Activated CD8-positive, alpha-beta T cell treated with anti-CD3 and anti-CD28 coated beads for 36 hours (primary cell): ENCODE measurements at regions not wholly inside any gene's neighbourhood (a gene's known extent, or its start where the extent isn't known, plus 50 kb on each side); places are given as distances from the start of the nearest gene placed in this dataset.

Source experiments
- ATAC-seq: fragments of 200-7000 bp; cut with Tn5 transposase; one replicate; pipeline ENCODE4 v1.10.0; 2021; ENCODE audit warnings: mild to moderate bottlenecking, moderate library complexity
- CTCF ChIA-PET: fragments of 350-600 bp; sonication (Branson Sonifier 250); formaldehyde crosslinking; loops from one replicate; lab custom pipeline; 2021; ENCODE audit warnings: antibody characterized with exemption; lab: Charles Lee
- POLR2A ChIA-PET: fragments of 350-600 bp; sonication (Branson Sonifier 250); formaldehyde crosslinking; loops from one replicate; lab custom pipeline; 2021; ENCODE audit warnings: antibody characterized with exemption; lab: Charles Lee
- DNase-seq: peaks from one replicate; pipeline ENCODE4 v3.0.0-alpha.2; 2020
- H3K27ac Mint-ChIP-seq: one replicate; pipeline ENCODE4 v1.8.0; 2021; ENCODE audit warnings: mild to moderate bottlenecking, mixed read lengths
- H3K27me3 Mint-ChIP-seq: one replicate; pipeline ENCODE4 v1.8.0; 2021; ENCODE audit warnings: mixed read lengths
- H3K36me3 Mint-ChIP-seq: one replicate; pipeline ENCODE4 v1.8.0; 2021; ENCODE audit warnings: low read depth, mixed read lengths
- H3K4me1 Mint-ChIP-seq: one replicate; pipeline ENCODE4 v1.8.0; 2021; ENCODE audit warnings: low read depth, mixed read lengths
- H3K4me3 Mint-ChIP-seq: one replicate; pipeline ENCODE4 v1.8.0; 2021; ENCODE audit warnings: mild to moderate bottlenecking, moderate library complexity, mixed read lengths
- H3K9me3 Mint-ChIP-seq: one replicate; pipeline ENCODE4 v1.8.0; 2021; ENCODE audit warnings: mixed read lengths
- intact Hi-C: fragments of 100-400 bp; cut with micrococcal nuclease; formaldehyde crosslinking; loops from one replicate; pipeline ENCODE4 v1.10.0; 2022
- TF ChIP-seq, protein P1 (sequence below): fragments of 200-600 bp; IDR thresholded peaks from one replicate; pipeline ENCODE4 v1.8.0; 2022; ENCODE audit warnings: antibody characterized with exemption, mild to moderate bottlenecking

GRCh38 chr3:13168391-13168790, 95.2 kb upstream of the IQSEC1 start:
- ATAC-seq (no peak), DNase-seq (no peak)
- H3K27ac Mint-ChIP-seq: no peak overlapping the region
- H3K27me3 Mint-ChIP-seq: no peaks in the 10 kb centered on the region
- no peaks in the 10 kb centered on the region for H3K4me1 Mint-ChIP-seq
- ChIA-PET CTCF (interaction anchor here (0.9 kb wide), 1 partner anchor 76 kb away, joined by 3 read pairs; no protein-coding TSS in a partner anchor), POLR2A (no interaction called here)
- TF ChIP-seq, protein P1, sequence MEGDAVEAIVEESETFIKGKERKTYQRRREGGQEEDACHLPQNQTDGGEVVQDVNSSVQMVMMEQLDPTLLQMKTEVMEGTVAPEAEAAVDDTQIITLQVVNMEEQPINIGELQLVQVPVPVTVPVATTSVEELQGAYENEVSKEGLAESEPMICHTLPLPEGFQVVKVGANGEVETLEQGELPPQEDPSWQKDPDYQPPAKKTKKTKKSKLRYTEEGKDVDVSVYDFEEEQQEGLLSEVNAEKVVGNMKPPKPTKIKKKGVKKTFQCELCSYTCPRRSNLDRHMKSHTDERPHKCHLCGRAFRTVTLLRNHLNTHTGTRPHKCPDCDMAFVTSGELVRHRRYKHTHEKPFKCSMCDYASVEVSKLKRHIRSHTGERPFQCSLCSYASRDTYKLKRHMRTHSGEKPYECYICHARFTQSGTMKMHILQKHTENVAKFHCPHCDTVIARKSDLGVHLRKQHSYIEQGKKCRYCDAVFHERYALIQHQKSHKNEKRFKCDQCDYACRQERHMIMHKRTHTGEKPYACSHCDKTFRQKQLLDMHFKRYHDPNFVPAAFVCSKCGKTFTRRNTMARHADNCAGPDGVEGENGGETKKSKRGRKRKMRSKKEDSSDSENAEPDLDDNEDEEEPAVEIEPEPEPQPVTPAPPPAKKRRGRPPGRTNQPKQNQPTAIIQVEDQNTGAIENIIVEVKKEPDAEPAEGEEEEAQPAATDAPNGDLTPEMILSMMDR: no peak
- H3K36me3 Mint-ChIP-seq: no peaks in the 10 kb centered on the region
- no peaks in the 10 kb centered on the region for H3K9me3 Mint-ChIP-seq
- intact Hi-C loops: no loop called here
- no peak overlapping the region for H3K4me3 Mint-ChIP-seq

GRCh38 chr3:13167829-13168228, 94.6 kb upstream of the IQSEC1 start:
- Mint-ChIP-seq H3K4me1 (no peaks in the 10 kb centered on the region), H3K27me3 (no peaks in the 10 kb centered on the region), H3K9me3 (no peaks in the 10 kb centered on the region), H3K4me3 (no peak overlapping the region), H3K27ac (no peak overlapping the region), H3K36me3 (no peaks in the 10 kb centered on the region)
- intact Hi-C loops: no loop called here
- DNase-seq (no peak), ATAC-seq (no peak)
- TF ChIP-seq, protein P1: no peak
- CTCF ChIA-PET: no interaction called here
- POLR2A ChIA-PET: no interaction called here

DNA sequence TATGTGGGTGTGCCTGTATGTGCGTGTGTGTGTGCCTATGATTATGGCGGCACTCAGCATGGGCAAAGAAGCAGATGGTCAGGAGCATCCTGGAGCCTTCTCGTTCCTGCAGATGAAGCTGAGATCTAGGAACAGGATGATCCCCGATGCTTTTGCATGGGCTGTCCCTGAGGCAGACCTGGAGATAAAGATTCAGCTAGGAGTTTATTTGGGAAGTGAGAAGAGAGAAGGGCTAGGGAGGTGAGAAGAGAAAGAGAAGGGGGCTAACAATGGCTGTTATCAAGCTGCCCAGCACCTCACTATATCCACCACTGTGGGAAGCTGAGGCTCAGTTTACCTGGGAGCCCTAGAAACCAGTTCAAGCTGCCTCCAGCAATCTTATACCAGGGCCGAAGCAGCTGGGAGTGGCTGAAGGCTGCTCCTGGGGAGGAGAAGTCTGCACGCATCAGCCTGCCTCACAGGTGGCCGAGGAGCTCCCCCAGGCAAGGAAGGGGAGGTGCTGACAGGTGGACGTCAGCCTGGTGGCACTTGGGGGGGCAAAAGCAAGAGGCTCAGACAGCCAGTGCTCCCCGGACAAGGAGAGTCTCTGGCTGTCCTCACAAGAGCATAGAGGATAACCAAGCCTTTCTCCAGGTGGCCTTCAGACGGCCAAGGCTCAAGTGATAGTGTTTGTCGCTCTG, 94.0 kb upstream of the IQSEC1 start:
- H3K4me3 Mint-ChIP-seq: no peak overlapping the region
- ATAC-seq (no peak), DNase-seq (no peak)
- intact Hi-C loops: no loop called here
- no peaks in the 10 kb centered on the region for H3K36me3 Mint-ChIP-seq
- H3K27ac Mint-ChIP-seq: no peak overlapping the region
- H3K4me1 Mint-ChIP-seq: no peaks in the 10 kb centered on the region
- no peaks in the 10 kb centered on the region for H3K27me3 Mint-ChIP-seq
- ChIA-PET POLR2A (no interaction called here), CTCF (no interaction called here)
- no peaks in the 10 kb centered on the region for H3K9me3 Mint-ChIP-seq
- TF ChIP-seq, protein P1: no peak

DNA sequence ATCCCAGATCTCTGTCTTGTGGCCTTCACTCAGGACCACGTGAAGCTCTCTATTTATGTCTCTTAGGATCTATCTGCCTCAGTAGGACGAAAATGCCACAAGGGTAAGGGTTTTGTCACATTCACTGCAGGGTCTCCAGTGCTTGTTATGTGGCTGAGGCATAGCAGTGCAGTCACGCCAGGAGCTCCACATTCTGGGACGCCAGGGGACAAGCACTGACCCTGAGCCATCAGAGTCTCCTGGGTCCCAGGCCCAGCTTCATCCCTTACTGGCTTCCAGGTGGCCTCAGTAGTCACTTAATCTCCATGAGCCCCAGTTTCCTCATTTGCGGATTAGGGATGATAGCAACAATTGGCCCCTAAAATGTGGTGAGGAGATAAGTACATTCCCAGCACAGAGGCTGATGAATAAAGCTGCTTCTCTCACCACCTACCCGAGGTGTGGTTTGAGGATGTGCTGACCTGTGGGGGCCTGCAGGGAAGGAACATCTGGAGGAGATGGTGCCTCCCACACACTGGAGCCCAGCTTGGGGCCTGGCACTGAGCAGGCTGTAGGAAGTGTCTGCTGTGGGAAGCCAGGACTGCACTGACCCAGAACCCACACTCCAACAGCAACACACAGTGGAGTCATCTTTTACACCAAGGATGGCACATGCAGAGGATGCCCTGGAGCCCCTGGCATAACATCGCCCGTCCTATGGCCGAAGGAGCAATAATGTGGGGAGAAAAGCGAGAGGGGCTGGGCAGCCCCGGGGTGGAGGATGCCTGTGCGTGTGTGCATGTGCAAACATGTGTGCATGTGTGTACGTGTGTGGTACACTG, 93.2 kb upstream of the IQSEC1 start:
- Mint-ChIP-seq H3K4me1 (no peaks in the 10 kb centered on the region), H3K27me3 (no peaks in the 10 kb centered on the region), H3K9me3 (no peaks in the 10 kb centered on the region), H3K27ac (no peak overlapping the region), H3K4me3 (no peak overlapping the region), H3K36me3 (no peaks in the 10 kb centered on the region)
- DNase-seq: no peak
- intact Hi-C loops: no loop called here
- CTCF ChIA-PET: no interaction called here
- no peak for ATAC-seq
- POLR2A ChIA-PET: no interaction called here
- TF ChIP-seq, protein P1: no peak

DNA sequence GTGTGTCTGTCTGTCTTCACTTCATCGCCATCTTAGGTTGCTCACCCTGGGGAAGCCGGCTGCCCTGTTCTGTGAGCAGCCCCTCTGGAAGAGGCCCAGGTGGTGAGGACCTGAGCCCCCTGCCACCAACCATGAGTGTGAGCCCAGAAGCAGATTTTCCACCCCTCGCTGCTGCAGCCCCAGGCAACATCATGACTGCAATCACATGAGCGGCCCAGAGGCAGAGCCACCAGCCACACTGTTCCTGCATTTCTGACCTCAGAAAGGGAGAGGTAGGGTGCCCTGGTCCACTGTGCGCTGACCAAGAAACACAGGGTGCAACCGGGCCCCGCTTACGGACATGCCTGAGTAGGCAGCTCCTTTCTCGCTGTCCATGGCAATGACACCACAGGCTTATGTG, 92.3 kb upstream of the IQSEC1 start:
- TF ChIP-seq, protein P1: no peak
- CTCF ChIA-PET: no interaction called here
- DNase-seq (no peak), ATAC-seq (no peak)
- H3K27me3 Mint-ChIP-seq: no peaks in the 10 kb centered on the region
- no peak overlapping the region for H3K27ac Mint-ChIP-seq
- H3K36me3 Mint-ChIP-seq: no peaks in the 10 kb centered on the region
- H3K4me1 Mint-ChIP-seq: no peaks in the 10 kb centered on the region
- POLR2A ChIA-PET: no interaction called here
- no peak overlapping the region for H3K4me3 Mint-ChIP-seq
- no peaks in the 10 kb centered on the region for H3K9me3 Mint-ChIP-seq
- intact Hi-C loops: no loop called here
